H1 (cell line): ENCODE measurements at regions not wholly inside any gene's neighbourhood (a gene's known extent, or its start where the extent isn't known, plus 50 kb on each side); places are given as distances from the start of the nearest gene placed in this dataset.

Experiments used
- CTCF ChIA-PET: fragments of 300-600 bp; sonication (Branson Sonifier 250); formaldehyde crosslinking; loops from one replicate; lab custom pipeline; 2021; ENCODE audit not compliant: partially characterized antibody; lab: Charles Lee
- POLR2A ChIA-PET: fragments of 300-600 bp; sonication (Branson Sonifier 250); formaldehyde crosslinking; loops from one replicate; lab custom pipeline; 2021; ENCODE audit warnings: inconsistent platforms; ENCODE audit not compliant: partially characterized antibody; lab: Charles Lee
- DNase-seq, 2 experiments: peaks; one replicate each; pipeline versions ENCODE4 v3.0.0 to v3.0.0-alpha.2; 2010 to 2022; ENCODE audit warnings: low spot score in 2 of 2, low read depth in 1 of 2, mixed read lengths in 1 of 2
- FAIRE-seq: peaks from 2 replicates; lab custom pipeline; 2011; peaks lifted over from hg19 to GRCh38; lab: Jason Lieb, UNC
- H2AFZ ChIP-seq: 2 replicates; pipeline ENCODE4 v1.8.1; 2012; ENCODE audit warnings: low read length, inconsistent platforms
- H2AK5ac ChIP-seq: 2 replicates; pipeline ENCODE4 v1.6.1; 2013; ENCODE audit warnings: low read depth, low read length
- H2BK120ac ChIP-seq: replicated peaks from 2 replicates; pipeline ENCODE3; 2013; ENCODE audit warnings: low read depth, low read length, inconsistent platforms
- H2BK12ac ChIP-seq: 2 replicates; pipeline ENCODE4 v1.6.1; 2013; ENCODE audit warnings: low read depth, low read length
- H2BK15ac ChIP-seq: 2 replicates; pipeline ENCODE4 v1.6.1; 2013; ENCODE audit warnings: low read length
- H2BK20ac ChIP-seq: 2 replicates; pipeline ENCODE4 v1.6.1; 2013; ENCODE audit warnings: low read length
- H2BK5ac ChIP-seq: 2 replicates; pipeline ENCODE4 v1.6.1; 2013; ENCODE audit warnings: low read depth, low read length
- H3K14ac ChIP-seq: 2 replicates; pipeline ENCODE4 v1.6.1; 2013; ENCODE audit warnings: inconsistent platforms; ENCODE audit not compliant: insufficient read length
- H3K18ac ChIP-seq: 2 replicates; pipeline ENCODE4 v1.6.1; 2013; ENCODE audit warnings: low read length; ENCODE audit errors: extremely low read depth
- H3K23ac ChIP-seq: 2 replicates; pipeline ENCODE4 v1.6.1; 2013; ENCODE audit warnings: inconsistent platforms; ENCODE audit not compliant: insufficient read length
- H3K23me2 ChIP-seq: 2 replicates; pipeline ENCODE4 v1.6.1; 2013; ENCODE audit warnings: low read depth, low read length
- H3K27ac ChIP-seq: 2 replicates; pipeline ENCODE4 v1.6.1; 2011; ENCODE audit warnings: low read depth, low read length, inconsistent platforms
- H3K27me3 ChIP-seq, 4 experiments: replicated peaks in 1 of 4; 1 replicate in 1 of 4; 2 replicates in 3 of 4; pipeline versions ENCODE4 v1.6.1 to v1.8.1; 2011 to 2013; ENCODE audit warnings: low read length in 3 of 4, mild to moderate bottlenecking in 3 of 4, inconsistent platforms in 2 of 4, mixed read lengths in 2 of 4, moderate library complexity in 1 of 4; ENCODE audit not compliant: control insufficient read depth in 3 of 4, insufficient read depth in 3 of 4; ENCODE audit errors: extremely low read depth in 1 of 4
- H3K36me3 ChIP-seq, 4 experiments: 2 replicates each; pipeline versions ENCODE4 v1.6.1 to v1.8.1; 2011 to 2013; ENCODE audit warnings: mild to moderate bottlenecking in 4 of 4, low read length in 3 of 4, moderate library complexity in 2 of 4, control low read depth in 1 of 4, inconsistent platforms in 1 of 4; ENCODE audit not compliant: insufficient read depth in 4 of 4, control insufficient read depth in 2 of 4
- H3K4ac ChIP-seq: replicated peaks from 2 replicates; pipeline ENCODE3; 2013; ENCODE audit warnings: low read length, low read depth, mixed read lengths, inconsistent platforms; ENCODE audit not compliant: insufficient read length
- H3K4me1 ChIP-seq, 4 experiments: replicated peaks in 1 of 4; 1 replicate in 1 of 4; 2 replicates in 3 of 4; pipeline versions ENCODE4 v1.6.1 to v1.8.1; 2011 to 2013; ENCODE audit warnings: low read length in 3 of 4, inconsistent platforms in 2 of 4, mixed read lengths in 1 of 4; ENCODE audit not compliant: insufficient read depth in 4 of 4, control insufficient read depth in 3 of 4
- H3K4me2 ChIP-seq, 2 experiments: 2 replicates each; pipeline versions ENCODE4 v1.6.1 to v1.8.1; 2011 to 2013; ENCODE audit warnings: low read depth in 2 of 2, low read length in 2 of 2, control low read depth in 1 of 2, inconsistent platforms in 1 of 2, mild to moderate bottlenecking in 1 of 2; ENCODE audit not compliant: insufficient read depth in 1 of 2
- H3K4me3 ChIP-seq, 4 experiments: fragments of 200-600, 300-600 bp in 1 of 4; sonication (generic), shearing (Covaris generic), sonication (Bioruptor Twin) in 1 of 4; 2 replicates each; pipeline versions ENCODE4 v1.5.1 to v1.8.1; 2011 to 2016; ENCODE audit warnings: low read length in 4 of 4, low read depth in 3 of 4, control low read depth in 2 of 4, inconsistent platforms in 2 of 4, mild to moderate bottlenecking in 2 of 4, mixed read lengths in 1 of 4, moderate library complexity in 1 of 4; ENCODE audit not compliant: insufficient read depth in 2 of 4; ENCODE audit errors: extremely low read depth in 1 of 4
- H3K56ac ChIP-seq: replicated peaks from 2 replicates; pipeline ENCODE3; 2013; ENCODE audit warnings: low read depth, mild to moderate bottlenecking, mixed read lengths, low read length, inconsistent platforms; ENCODE audit not compliant: insufficient read length
- H3K79me1 ChIP-seq: 2 replicates; pipeline ENCODE4 v1.6.1; 2013; ENCODE audit warnings: low read depth, low read length, control low read depth
- H3K79me2 ChIP-seq, 2 experiments: 2 replicates each; pipeline versions ENCODE4 v1.6.1 to v1.8.1; 2012 to 2013; ENCODE audit warnings: low read length in 2 of 2, mild to moderate bottlenecking in 2 of 2, inconsistent platforms in 1 of 2; ENCODE audit not compliant: insufficient read depth in 2 of 2, control insufficient read depth in 1 of 2
- H3K9ac ChIP-seq, 4 experiments: replicated peaks in 1 of 4; 1 replicate in 1 of 4; 2 replicates in 3 of 4; pipeline versions ENCODE4 v1.6.1 to v1.8.1; 2011 to 2013; ENCODE audit warnings: low read depth in 3 of 4, low read length in 3 of 4, control low read depth in 2 of 4, mild to moderate bottlenecking in 2 of 4, moderate library complexity in 2 of 4, inconsistent platforms in 1 of 4; ENCODE audit errors: extremely low read depth in 1 of 4
- H3K9me3 ChIP-seq, 2 experiments: 2 replicates each; pipeline versions ENCODE4 v1.6.1 to v1.8.1; 2012 to 2013; ENCODE audit warnings: mild to moderate bottlenecking in 2 of 2, moderate library complexity in 2 of 2, control low read depth in 1 of 2, inconsistent platforms in 1 of 2, low read depth in 1 of 2, low read length in 1 of 2, mixed read lengths in 1 of 2; ENCODE audit not compliant: insufficient read depth in 2 of 2
- H4K20me1 ChIP-seq, 2 experiments: replicated peaks in 1 of 2; 2 replicates each; pipeline versions ENCODE3 to v1.8.1; 2011 to 2013; ENCODE audit warnings: inconsistent platforms in 2 of 2, low read length in 2 of 2, mild to moderate bottlenecking in 1 of 2; ENCODE audit not compliant: insufficient read depth in 2 of 2, control insufficient read depth in 1 of 2
- H4K5ac ChIP-seq: 2 replicates; pipeline ENCODE4 v1.6.1; 2013; ENCODE audit warnings: low read length, low read depth, mixed read lengths, inconsistent platforms; ENCODE audit not compliant: insufficient read length
- H4K8ac ChIP-seq: 2 replicates; pipeline ENCODE4 v1.8.0; 2013; ENCODE audit warnings: mild to moderate bottlenecking, moderate library complexity, low read length, inconsistent platforms; ENCODE audit not compliant: insufficient read depth; ENCODE audit errors: extremely low read depth
- H4K91ac ChIP-seq: replicated peaks from 2 replicates; pipeline ENCODE3; 2013; ENCODE audit warnings: low read length, mixed read lengths, inconsistent platforms; ENCODE audit not compliant: insufficient read length
- CEBPB ChIP-seq: IDR thresholded peaks from 2 replicates; pipeline ENCODE4 v1.6.1; 2012; ENCODE audit warnings: low read depth, low read length
- CREB1 ChIP-seq: IDR thresholded peaks from 2 replicates; pipeline ENCODE4 v1.6.1; 2012; ENCODE audit warnings: inconsistent platforms
- CTCF ChIP-seq, 3 experiments: IDR thresholded peaks; 1 replicate in 2 of 3; 2 replicates in 1 of 3; pipeline versions ENCODE4 v1.5.1 to v1.6.1; 2011; ENCODE audit warnings: low read length in 3 of 3, mild to moderate bottlenecking in 3 of 3, inconsistent platforms in 2 of 3, low read depth in 1 of 3, moderate library complexity in 1 of 3; ENCODE audit not compliant: insufficient read depth in 1 of 3; ENCODE audit errors: control extremely low read depth in 1 of 3
- EZH2 ChIP-seq: fragments of 200-600 bp; sonication (generic); IDR thresholded peaks from 2 replicates; pipeline ENCODE4 v1.7.1; 2012; ENCODE audit warnings: low read depth, mild to moderate bottlenecking, moderate library complexity, low read length, inconsistent platforms; ENCODE audit not compliant: severe bottlenecking
- JUND ChIP-seq: IDR thresholded peaks from 2 replicates; pipeline ENCODE4 v1.6.1; 2011; ENCODE audit warnings: mild to moderate bottlenecking, improper control_type of control experiment, low read length
- TAF1 ChIP-seq: IDR thresholded peaks from 2 replicates; pipeline ENCODE4 v1.6.1; 2011; ENCODE audit warnings: mild to moderate bottlenecking, low read depth, low read length
- WGBS, 2 experiments: shearing (Covaris generic) in 1 of 2; methylation state at CpG; one replicate each; pipeline versions ENCODE4 v1.1.6 to v1.1.7; 2013 to 2015; ENCODE audit warnings: low lambda C conversion rate in 2 of 2, mixed read lengths in 2 of 2, inconsistent platforms in 1 of 2, low coverage in 1 of 2, missing lambda C conversion rate in 1 of 2; ENCODE audit not compliant: insufficient replicate concordance in 2 of 2, insufficient coverage in 1 of 2, insufficient read length in 1 of 2; ENCODE audit errors: extremely low coverage in 1 of 2, missing lambda C conversion rate in 1 of 2; 5-methylcytosine and 5-hydroxymethylcytosine counted together

GRCh38 chr1:98373056-98373455 is 288.5 kb upstream of the SNX7 start:
- FAIRE-seq: no peak
- no peaks in the 10 kb centered on the region for H3K9me3 ChIP-seq
- H4K8ac ChIP-seq: no peak overlapping the region
- DNase-seq: no peak
- no peaks in the 10 kb centered on the region for H3K4me1 ChIP-seq
- no peak overlapping the region for H2BK120ac ChIP-seq
- no peaks in the 10 kb centered on the region for H3K79me1 ChIP-seq
- H2AK5ac ChIP-seq: no peak overlapping the region
- H3K23me2 ChIP-seq: no peaks in the 10 kb centered on the region
- H3K56ac ChIP-seq: no peak overlapping the region
- H2BK12ac ChIP-seq: no peak overlapping the region
- H3K4me3 ChIP-seq: no peak overlapping the region
- WGBS, 2 experiments: 87% methylated on average over 2 of the region's 2 CpGs; no CpG with 5 or more reads in 1 of the 2 experiments
- ChIA-PET CTCF (interaction anchor here (0.9 to 1.6 kb wide), 2 partner anchors 14 to 30 kb away, joined by 3 to 4 read pairs; no protein-coding TSS in a partner anchor), POLR2A (no interaction called here)
- H3K36me3 ChIP-seq: no peaks in the 10 kb centered on the region
- no peaks in the 10 kb centered on the region for H4K20me1 ChIP-seq
- H4K91ac ChIP-seq: no peak overlapping the region
- H2BK5ac ChIP-seq: no peak overlapping the region
- H3K27me3 ChIP-seq: no peaks in the 10 kb centered on the region
- H3K27ac ChIP-seq: no peak overlapping the region
- no peak overlapping the region for H3K4ac ChIP-seq
- H2BK20ac ChIP-seq: no peak overlapping the region
- no peak overlapping the region for H3K9ac ChIP-seq
- no peak overlapping the region for H3K18ac ChIP-seq
- H2AFZ ChIP-seq: no peak overlapping the region
- no peak overlapping the region for H2BK15ac ChIP-seq
- H3K79me2 ChIP-seq: no peaks in the 10 kb centered on the region
- H3K4me2 ChIP-seq: no peak overlapping the region
- no peak overlapping the region for H3K14ac ChIP-seq
- no peak overlapping the region for H3K23ac ChIP-seq
- H4K5ac ChIP-seq: no peak overlapping the region
- TF ChIP-seq EZH2: no peak
- no peak for TF ChIP-seq JUND
- TF ChIP-seq TAF1: no peak
- TF ChIP-seq CTCF (IDR thresholded peaks at IDR 0.05; ENCODE audit: control extremely low read depth in 1 of 3, insufficient read depth in 1 of 3, low read depth in 1 of 3, low read length in 3 of 3): no peak
- no peak for TF ChIP-seq CEBPB
- TF ChIP-seq CREB1: no peak
